ENCODE measurements at regions not wholly inside any gene's neighbourhood (a gene's known extent, or its start where the extent isn't known, plus 50 kb on each side); places are given as distances from the start of the nearest gene placed in this dataset.
"Not testable (repeated sequence)": the region's sequence is repeated elsewhere in the genome, so short reads cannot be mapped to it uniquely, and the experiment has no call there.

DNA sequence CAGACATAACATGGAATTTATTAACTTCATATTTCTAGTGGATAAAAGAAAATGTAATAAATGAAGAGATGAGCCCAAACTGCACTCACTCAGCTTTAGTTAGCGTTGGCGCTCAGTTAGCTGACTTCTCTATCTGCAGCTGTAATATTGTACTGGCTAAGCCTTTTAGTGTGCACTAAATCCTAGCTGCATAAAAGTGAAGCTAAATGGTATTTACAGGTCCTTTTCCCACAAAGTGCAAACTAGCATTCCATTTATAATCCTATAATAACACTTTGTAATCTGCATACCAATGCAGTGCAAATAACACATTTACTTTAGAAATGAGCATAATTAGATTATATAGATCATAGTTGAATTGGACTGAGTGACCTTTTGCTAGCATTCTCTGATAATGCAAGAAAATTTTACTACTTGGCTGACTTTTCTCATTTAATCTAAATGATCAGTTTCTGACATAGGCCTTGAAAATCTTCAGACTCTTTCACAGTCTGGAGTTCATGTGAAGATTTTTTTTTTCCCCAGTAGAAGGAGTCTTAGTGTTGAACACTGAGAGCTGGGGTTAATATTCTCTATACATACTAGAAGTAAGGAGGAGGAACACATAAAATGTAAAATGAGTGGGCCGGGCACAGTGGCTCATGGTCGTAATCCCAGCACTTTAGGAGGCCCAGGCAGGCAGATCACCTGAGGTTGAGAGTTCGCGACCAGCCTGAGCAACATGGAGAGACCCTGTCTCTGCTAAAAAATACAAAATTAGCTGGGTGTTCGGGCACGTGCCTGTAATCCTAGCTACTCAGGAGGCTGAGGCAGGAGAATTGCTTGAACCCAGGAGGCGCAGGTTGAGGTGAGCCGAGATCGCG lies 1426.4 kb downstream of the PCDH9 start:
- no peaks in the 10 kb centered on the region for H3K9me3 ChIP-seq (ENCODE audit: insufficient read depth, low read length)
- TF ChIP-seq YY1 (IDR thresholded peaks at IDR 0.05; ENCODE audit: insufficient read depth, insufficient read length) (no peak), ZNF274 (IDR thresholded peaks at IDR 0.05; ENCODE audit: low read depth, low read length) (no peak), SUZ12 (IDR thresholded peaks at IDR 0.05; ENCODE audit: extremely low read depth, insufficient read depth, insufficient read length) (no peak)
- DNase-seq (ENCODE audit: low read depth, low spot score), result no peak
- H3K27me3 ChIP-seq (ENCODE audit: insufficient read depth, insufficient read length), result no peaks in the 10 kb centered on the region
- no peak overlapping the region for H3K9ac ChIP-seq (ENCODE audit: insufficient read length, low read depth)
- no peaks in the 10 kb centered on the region for H3K36me3 ChIP-seq (ENCODE audit: insufficient read depth, insufficient read length, low read length)
- no peak overlapping the region for H3K4me3 ChIP-seq (ENCODE audit: insufficient read length, low read depth)
- no peaks in the 10 kb centered on the region for H3K4me1 ChIP-seq (ENCODE audit: insufficient read depth, insufficient read length)

DNA sequence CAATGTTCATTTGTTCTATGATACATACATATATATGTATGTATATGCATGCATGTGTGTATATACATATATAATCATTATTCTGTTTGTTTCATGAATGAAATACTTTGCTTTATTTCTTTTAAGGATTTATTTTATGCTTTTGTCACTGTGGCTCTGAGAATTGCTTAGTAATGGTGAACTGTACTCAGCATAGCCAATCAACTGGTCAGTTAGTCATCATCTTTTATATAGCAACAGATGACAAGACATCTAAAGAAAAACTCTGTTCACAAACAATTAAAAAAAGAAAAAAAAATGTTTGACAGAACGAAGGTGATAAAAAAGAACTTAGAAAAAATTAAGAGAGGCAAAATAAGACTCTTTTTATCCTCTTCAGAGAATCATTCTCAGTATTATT lies 1440.3 kb downstream of the PCDH9 start:
- Histone ChIP-seq H3K9me3 (ENCODE audit: insufficient read depth, low read length) (no peaks in the 10 kb centered on the region), H3K4me3 (ENCODE audit: insufficient read length, low read depth) (no peak overlapping the region), H3K27me3 (ENCODE audit: insufficient read depth, insufficient read length) (no peaks in the 10 kb centered on the region), H3K36me3 (ENCODE audit: insufficient read depth, insufficient read length, low read length) (no peaks in the 10 kb centered on the region), H3K4me1 (ENCODE audit: insufficient read depth, insufficient read length) (no peaks in the 10 kb centered on the region), H3K9ac (ENCODE audit: insufficient read length, low read depth) (no peak overlapping the region)
- DNase-seq (ENCODE audit: low read depth, low spot score), result no peak
- no peak for TF ChIP-seq SUZ12 (IDR thresholded peaks at IDR 0.05; ENCODE audit: extremely low read depth, insufficient read depth, insufficient read length)
- no peak for TF ChIP-seq YY1 (IDR thresholded peaks at IDR 0.05; ENCODE audit: insufficient read depth, insufficient read length)
- no peak for TF ChIP-seq ZNF274 (IDR thresholded peaks at IDR 0.05; ENCODE audit: low read depth, low read length)

DNA sequence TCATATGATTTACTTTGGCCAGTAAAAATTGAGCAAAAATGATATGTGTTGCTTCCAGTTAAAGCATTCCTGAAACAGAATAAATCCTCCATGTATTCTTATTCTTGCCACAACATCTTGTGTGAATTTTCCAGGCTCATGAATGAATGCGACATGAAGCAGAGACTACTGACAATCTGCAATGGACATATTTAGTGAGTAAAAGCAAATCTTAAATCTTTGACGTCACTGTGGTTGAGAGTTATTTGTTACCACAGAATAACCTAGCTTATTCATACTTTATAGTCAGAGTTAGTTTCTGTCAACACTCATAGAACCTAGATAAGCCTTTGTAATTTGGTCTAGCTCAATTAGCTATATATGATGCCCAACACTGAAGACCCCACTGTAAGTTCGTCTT lies 1443.1 kb downstream of the PCDH9 start:
- Histone ChIP-seq H3K36me3 (ENCODE audit: insufficient read depth, insufficient read length, low read length) (no peaks in the 10 kb centered on the region), H3K4me3 (ENCODE audit: insufficient read length, low read depth) (no peak overlapping the region), H3K4me1 (ENCODE audit: insufficient read depth, insufficient read length) (no peaks in the 10 kb centered on the region), H3K27me3 (ENCODE audit: insufficient read depth, insufficient read length) (no peaks in the 10 kb centered on the region), H3K9me3 (ENCODE audit: insufficient read depth, low read length) (no peaks in the 10 kb centered on the region), H3K9ac (ENCODE audit: insufficient read length, low read depth) (no peak overlapping the region)
- TF ChIP-seq YY1 (IDR thresholded peaks at IDR 0.05; ENCODE audit: insufficient read depth, insufficient read length), result no peak
- no peak for TF ChIP-seq ZNF274 (IDR thresholded peaks at IDR 0.05; ENCODE audit: low read depth, low read length)
- TF ChIP-seq SUZ12 (IDR thresholded peaks at IDR 0.05; ENCODE audit: extremely low read depth, insufficient read depth, insufficient read length), result no peak
- no peak for DNase-seq (ENCODE audit: low read depth, low spot score)

DNA sequence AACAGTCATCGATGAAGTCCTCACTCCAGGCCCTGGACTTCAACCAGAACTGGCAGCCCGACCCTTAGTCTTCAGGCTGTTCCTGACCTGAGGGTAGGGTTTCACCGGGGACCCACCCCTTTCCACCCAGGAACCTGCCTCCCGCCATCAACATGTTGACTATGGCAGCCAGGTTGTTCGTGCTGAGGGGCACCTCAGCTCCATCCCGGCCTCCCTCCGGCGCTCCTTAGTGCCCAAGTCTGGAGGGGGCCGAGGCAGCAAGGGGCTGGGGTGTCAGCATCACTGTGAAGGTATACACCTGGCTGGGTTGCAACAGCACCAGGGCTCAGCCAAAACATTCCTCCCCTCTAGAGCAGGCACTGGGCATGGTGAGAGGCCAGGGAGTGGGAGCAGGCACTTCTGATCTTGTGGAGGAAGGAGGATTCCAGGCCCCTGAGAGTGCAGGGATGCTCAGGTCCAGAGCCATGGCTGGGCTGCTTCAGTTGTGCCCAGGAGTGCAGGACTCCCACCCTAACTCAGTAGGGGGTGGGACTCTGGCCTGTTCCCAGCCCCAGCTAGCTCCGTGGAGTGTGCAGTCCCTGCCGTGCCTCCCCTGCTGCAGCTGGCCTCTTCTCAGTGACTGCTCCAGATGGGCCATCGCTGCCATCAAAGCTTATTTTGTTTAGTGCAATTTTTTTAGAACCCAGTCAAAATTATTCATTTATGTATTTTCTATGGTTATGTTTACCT lies 1445.9 kb downstream of the PCDH9 start:
- Histone ChIP-seq H3K9ac (ENCODE audit: insufficient read length, low read depth) (no peak overlapping the region), H3K27me3 (ENCODE audit: insufficient read depth, insufficient read length) (no peaks in the 10 kb centered on the region), H3K36me3 (ENCODE audit: insufficient read depth, insufficient read length, low read length) (no peaks in the 10 kb centered on the region), H3K4me3 (ENCODE audit: insufficient read length, low read depth) (no peak overlapping the region), H3K4me1 (ENCODE audit: insufficient read depth, insufficient read length) (no peaks in the 10 kb centered on the region), H3K9me3 (ENCODE audit: insufficient read depth, low read length) (no peaks in the 10 kb centered on the region)
- DNase-seq (ENCODE audit: low read depth, low spot score), result no peak
- TF ChIP-seq SUZ12 (IDR thresholded peaks at IDR 0.05; ENCODE audit: extremely low read depth, insufficient read depth, insufficient read length) (no peak), YY1 (IDR thresholded peaks at IDR 0.05; ENCODE audit: insufficient read depth, insufficient read length) (no peak), ZNF274 (IDR thresholded peaks at IDR 0.05; ENCODE audit: low read depth, low read length) (no peak)

DNA sequence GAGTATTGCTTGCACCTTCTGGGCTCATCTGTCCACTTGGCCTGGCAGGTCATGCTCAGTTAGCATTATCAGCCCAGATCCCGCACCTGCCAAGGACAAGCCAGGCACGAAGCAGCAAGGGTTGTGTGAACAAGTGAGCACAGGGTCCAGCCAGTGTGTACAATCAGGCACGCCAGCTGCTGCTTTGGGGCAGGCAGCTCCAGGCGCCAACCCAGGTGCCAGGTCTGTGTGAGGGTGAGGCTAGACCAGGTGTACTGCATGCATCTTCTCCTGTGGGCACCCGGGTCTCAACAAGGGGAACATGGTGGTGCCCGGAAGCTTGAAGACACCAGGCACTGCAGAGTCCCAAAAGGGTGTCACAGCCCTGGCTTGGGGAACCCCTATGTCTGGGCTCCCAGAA lies 1446.8 kb downstream of the PCDH9 start:
- Histone ChIP-seq H3K27me3 (ENCODE audit: insufficient read depth, insufficient read length) (no peaks in the 10 kb centered on the region), H3K4me3 (ENCODE audit: insufficient read length, low read depth) (no peak overlapping the region), H3K36me3 (ENCODE audit: insufficient read depth, insufficient read length, low read length) (no peaks in the 10 kb centered on the region), H3K9ac (ENCODE audit: insufficient read length, low read depth) (no peak overlapping the region), H3K9me3 (ENCODE audit: insufficient read depth, low read length) (no peaks in the 10 kb centered on the region), H3K4me1 (ENCODE audit: insufficient read depth, insufficient read length) (no peaks in the 10 kb centered on the region)
- DNase-seq (ENCODE audit: low read depth, low spot score), result no peak
- TF ChIP-seq YY1 (IDR thresholded peaks at IDR 0.05; ENCODE audit: insufficient read depth, insufficient read length), result no peak

DNA sequence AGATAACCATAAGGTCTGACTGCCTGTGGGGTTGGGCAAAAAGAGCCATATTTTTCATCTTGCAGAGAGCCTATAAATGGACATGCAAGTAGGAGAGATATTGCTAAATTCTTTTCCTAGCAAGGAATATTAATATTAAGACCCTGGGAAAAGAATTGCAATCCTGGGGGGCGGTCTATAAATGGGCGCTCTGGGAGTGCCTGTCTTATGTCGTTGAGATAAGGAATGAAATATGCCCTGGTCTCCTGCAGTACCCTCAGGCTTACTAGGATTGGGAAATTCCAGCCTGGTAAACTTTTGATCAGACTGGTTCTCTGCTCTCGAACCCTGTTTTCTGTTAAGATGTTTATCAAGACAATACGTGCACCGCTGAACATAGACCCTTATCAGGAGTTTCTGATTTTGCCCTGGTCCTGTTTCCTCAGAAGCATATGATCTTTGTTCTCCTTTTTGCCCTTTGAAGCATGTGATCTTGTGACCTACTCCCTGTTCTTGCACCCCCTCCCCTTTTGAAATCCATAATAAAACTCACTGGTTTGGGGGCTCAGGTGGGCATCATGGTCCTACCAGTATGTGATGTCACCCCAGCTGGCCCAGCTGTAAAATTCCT lies 1458.3 kb downstream of the PCDH9 start:
- not testable (repeated sequence) for H3K9ac ChIP-seq (ENCODE audit: insufficient read length, low read depth); H3K36me3 ChIP-seq (ENCODE audit: insufficient read depth, insufficient read length, low read length); H3K4me1 ChIP-seq (ENCODE audit: insufficient read depth, insufficient read length); DNase-seq (ENCODE audit: low read depth, low spot score); H3K9me3 ChIP-seq (ENCODE audit: insufficient read depth, low read length); H3K27me3 ChIP-seq (ENCODE audit: insufficient read depth, insufficient read length); H3K4me3 ChIP-seq (ENCODE audit: insufficient read length, low read depth)

DNA sequence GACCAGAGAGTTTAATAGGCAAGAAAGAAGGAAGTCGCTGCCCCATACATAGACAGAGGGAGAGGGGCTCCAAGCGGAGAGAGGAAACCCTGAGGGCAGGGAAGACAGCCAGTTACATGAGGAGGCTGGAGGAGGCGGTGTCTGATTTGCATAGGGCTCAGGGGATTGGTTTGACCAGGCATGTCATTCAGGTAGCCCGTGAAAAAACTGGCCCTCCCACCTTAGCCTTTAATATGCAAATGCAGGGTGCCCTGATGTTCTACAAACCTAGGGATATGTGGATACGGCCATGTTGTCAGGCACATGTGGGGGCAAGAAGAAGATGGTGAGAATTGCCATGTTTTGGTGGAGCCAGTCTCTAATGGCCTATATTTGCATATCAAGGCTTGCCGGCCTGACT lies 1461.6 kb downstream of the PCDH9 start:
- TF ChIP-seq SUZ12 (IDR thresholded peaks at IDR 0.05; ENCODE audit: extremely low read depth, insufficient read depth, insufficient read length), result no peak
- Histone ChIP-seq H3K27me3 (ENCODE audit: insufficient read depth, insufficient read length) (no peaks in the 10 kb centered on the region), H3K9ac (ENCODE audit: insufficient read length, low read depth) (no peak overlapping the region), H3K9me3 (ENCODE audit: insufficient read depth, low read length) (no peaks in the 10 kb centered on the region), H3K36me3 (ENCODE audit: insufficient read depth, insufficient read length, low read length) (no peaks in the 10 kb centered on the region), H3K4me1 (ENCODE audit: insufficient read depth, insufficient read length) (no peaks in the 10 kb centered on the region), H3K4me3 (ENCODE audit: insufficient read length, low read depth) (no peak overlapping the region)
- peak; percentile 38 for DNase-seq (ENCODE audit: low read depth, low spot score)
